ENCODE measurements at regions not wholly inside any gene's neighbourhood (a gene's known extent, or its start where the extent isn't known, plus 50 kb on each side); places are given as distances from the start of the nearest gene placed in this dataset.
"Not testable (repeated sequence)": the region's sequence is repeated elsewhere in the genome, so short reads cannot be mapped to it uniquely, and the experiment has no call there.

DNA sequence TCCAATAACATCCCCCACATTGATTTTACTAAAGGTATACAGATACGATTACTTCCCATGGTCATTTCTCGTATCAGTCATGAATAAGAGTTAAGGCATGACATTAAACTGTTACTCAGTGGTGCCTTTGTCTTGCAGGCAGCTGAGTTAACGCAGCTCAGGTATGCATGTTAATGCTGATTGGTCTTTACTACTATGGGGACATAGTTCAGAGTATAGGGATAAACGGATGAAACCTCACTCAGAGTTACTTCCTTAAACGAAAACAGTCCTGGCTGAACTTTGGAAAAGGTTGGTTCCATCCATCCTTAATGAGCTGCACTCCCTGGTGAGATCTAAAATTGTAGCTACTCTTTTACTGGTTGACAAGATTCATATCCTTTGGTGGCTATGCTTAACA is 87.0 kb downstream of the ACTL7B start:
- DNase-seq (ENCODE audit: low read depth, low spot score): no peak

DNA sequence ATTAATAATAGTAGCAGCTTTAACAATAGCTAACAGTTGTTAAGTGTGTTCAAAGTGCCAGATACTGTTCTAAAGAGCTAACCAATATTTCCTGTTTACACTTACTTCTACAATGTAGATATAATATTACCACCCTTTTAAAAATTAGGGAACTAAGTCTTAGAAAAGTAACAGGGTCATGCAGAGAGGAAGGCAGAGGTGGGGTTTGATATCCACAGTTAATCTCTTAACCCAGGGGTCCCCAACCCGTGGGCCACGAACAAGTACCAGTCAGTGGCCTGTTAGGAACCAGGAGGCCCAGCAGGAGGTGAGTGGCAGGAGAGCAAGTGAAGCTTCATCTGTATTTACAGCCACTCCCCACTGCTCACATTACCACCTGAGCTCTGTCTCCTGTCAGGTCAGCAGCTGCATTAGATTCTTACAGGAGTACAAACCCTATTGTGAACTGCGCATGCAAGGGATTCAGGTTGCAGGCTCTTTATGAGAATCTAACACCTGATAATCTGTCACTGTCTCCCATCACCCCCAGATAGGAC is 89.1 kb downstream of the ACTL7B start:
- no peak for DNase-seq (ENCODE audit: low read depth, low spot score)
- H3K27ac ChIP-seq: no peak overlapping the region

More for the DNA sequence above, 87.0 kb downstream of the ACTL7B start:
- H3K27ac ChIP-seq: no peak overlapping the region

DNA sequence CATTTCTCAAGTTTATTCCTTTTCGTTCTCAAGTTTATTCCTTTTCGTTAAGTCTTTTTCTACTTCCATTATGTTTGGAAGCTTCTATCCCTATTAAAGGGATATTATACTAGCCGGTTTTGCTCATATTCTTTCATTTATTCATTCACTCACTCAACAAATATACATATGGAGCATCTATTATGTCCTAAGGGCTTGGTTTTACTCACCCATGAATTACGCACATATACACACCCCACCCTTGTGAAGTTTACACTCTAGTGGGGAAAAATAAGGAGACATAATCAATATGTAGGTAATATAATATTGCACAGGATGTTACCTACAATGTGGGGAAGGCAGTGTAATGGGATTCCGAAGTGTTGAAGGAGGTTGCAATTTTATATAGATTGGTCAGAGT is 90.5 kb downstream of the ACTL7B start:
- no peak overlapping the region for H3K27ac ChIP-seq
- DNase-seq (ENCODE audit: low read depth, low spot score): no peak

DNA sequence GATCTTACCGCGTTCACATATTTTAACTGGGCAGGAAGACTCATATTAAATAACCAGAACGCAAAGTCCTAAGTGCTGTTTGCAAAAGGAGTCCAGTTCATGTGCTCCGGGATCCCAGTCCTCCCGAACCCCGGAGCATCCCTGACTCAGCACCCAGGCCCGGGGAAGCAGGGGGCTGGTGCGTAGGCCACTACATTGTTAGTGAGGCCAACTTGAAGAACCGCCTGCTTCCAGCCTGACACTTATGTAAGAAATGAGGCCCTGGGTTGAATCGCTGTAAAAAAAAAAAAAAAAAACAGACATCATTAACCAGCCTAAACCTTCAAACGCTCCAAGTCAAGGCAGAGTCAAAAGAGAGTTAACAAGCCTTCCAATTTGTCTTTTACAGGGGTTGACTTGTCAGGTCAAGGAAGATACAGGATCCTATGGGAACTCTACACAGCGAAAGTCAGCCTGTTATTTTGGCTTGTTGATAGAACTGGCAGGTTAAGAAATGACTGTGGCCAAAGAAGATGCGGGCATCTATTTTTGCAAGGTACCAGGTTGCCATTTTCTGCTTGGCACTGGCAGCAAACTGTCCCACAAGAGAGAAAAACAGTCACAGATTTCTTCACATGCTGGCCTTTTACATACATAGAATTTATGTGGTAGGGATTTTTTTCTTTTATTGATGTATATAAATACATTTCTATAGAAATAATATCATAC is 93.3 kb downstream of the ACTL7B start:
- H3K27ac ChIP-seq: no peak overlapping the region
- no peak for DNase-seq (ENCODE audit: low read depth, low spot score)

DNA sequence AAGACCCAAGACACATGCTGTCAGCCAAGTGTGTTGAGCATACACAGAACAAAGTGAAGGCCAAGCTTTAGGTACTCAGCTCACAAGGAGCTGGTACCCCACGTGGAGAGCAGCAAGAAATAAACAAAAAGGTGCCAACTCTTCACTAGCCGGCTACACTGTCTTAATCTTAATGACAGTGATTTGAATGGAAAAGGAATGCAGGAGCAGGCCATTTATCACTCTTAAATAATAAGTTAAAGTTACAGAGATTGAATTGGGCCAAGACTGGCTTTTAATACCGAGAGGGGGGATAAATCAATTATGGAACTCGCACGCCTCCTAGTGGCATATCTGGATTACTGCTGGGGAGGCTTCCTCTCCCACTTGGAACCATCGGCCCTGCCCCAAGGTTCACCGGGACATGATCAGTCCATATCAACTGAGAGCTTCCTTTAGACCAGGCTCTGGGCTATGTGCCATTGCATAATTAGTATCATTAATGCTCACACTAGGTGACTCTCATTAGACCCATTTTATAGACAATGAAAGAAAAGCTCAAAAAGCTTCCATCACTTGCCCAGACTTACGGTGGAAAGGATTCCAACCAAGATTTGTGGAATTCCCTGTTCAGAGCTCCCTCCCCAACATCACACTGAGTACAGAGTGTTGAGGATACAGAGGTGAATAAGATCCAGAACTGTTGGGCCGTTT is 94.0 kb downstream of the ACTL7B start:
- no peak for DNase-seq (ENCODE audit: low read depth, low spot score)

DNA sequence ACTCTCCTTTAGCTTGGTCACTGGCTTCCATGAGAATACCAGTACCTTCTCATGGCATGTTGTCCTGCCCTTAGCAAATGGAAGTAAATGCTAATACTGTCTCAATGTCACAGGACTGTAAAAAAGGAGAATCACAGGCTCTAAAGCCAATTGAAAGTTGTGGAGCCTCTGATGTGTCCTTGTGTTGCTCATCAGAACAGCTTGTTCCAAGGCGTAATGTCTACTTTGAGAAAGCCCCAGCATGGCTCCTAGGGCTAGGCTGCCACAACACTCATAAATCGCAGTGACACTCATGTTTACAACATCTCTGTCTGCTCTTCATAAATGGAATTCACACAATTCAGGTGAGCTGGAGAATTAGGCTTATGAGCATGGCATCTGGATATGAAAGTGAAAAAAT is 94.9 kb downstream of the ACTL7B start:
- H3K27ac ChIP-seq: no peak overlapping the region
- no peak for DNase-seq (ENCODE audit: low read depth, low spot score)

More for the DNA sequence above, 94.0 kb downstream of the ACTL7B start:
- H3K27ac ChIP-seq: no peak overlapping the region

DNA sequence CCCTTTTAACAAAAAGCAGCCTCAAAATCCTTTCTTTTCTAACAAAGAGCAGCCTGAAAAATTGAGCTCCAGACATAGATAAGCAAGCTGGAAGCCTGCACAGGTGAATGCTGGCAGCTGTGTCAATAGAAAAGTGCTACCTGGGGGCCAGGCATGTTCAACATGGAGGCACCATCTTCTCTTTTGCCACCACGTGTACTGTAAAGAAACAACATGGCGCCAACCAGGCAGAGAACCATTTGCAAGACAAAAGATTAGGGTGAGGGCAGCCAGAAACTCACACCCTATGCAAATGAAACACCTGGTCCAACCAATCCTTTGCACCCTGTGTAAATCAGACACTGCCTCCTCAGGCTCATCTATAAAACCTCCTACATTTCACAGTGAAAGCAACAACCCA is 96.0 kb downstream of the ACTL7B start:
- no peak for DNase-seq (ENCODE audit: low read depth, low spot score)
- H3K27ac ChIP-seq: no peak overlapping the region

DNA sequence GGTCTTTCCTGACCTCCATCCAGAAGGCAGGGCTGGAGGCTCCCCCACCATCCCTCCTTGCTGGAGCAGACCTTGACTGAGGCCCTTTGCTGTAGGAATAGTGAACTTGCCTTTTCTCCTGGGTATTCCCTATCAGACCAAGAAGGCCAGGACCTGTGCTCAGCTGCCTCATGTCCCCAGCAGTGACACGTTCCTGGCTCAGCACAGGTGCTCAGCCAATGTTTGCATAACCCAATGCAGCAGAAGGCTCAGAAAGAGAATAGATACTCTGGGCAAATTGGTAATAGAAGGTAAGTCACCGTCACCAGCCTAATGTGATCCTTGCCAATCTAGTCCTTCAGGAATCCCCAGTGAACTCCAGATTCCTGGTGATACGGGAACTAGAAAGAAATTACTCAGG is 96.4 kb downstream of the ACTL7B start:
- no peak overlapping the region for H3K27ac ChIP-seq
- no peak for DNase-seq (ENCODE audit: low read depth, low spot score)

DNA sequence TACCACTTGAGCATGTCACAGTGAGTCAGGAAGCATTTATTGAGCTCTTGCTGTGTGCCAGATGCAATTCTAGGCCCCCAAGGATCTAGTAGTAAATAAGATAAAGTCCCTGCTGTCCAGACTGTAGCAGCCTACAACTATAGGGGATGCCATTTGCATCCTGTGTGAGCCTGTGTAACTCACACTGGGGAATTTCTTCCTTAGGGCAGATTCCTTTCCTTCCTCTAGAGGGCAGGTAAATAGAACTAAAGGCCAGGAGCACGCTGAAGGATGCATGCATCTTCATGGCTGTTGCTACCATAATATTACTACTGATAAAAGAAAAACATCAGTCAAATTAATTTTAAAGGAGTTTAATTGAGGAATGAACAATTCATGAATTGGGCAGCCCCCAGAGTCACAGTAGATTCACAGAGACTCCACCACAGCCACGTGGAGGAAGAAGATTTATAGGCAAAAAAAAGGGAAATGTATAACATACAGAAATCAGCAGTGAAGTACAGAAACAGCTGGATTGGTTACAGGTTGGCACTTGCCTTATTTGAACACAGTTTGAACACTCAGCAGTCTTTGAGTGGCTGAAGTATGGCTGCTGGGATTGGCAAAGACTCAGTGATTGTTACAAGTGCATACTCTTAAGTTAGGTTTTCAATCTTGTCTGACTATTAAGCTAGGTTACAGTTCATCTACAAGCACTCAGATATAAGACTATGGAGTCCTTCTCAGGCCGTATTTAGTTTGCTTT is 98.9 kb downstream of the ACTL7B start:
- H3K27ac ChIP-seq: peak overlapping the region; percentile 1
- DNase-seq (ENCODE audit: low read depth, low spot score): no peak

DNA sequence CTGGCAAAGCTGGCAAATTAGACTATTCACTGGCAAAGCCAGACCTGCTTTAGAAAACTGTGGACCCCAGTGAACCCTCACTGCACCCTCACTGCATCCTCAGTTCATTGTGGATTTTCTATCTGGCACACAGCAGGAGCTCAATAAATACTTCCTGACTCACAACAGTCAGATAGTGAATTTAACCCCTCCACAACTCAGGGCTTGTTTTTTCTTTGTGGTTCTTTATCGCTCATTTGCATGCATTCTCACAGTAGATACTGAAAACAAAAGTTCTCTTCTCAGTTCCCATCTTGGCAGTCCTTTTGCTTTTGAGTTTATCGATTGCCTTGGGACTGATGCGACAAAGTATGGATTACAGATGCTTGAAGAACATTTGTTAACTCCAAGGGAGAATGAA is 99.8 kb downstream of the ACTL7B start:
- DNase-seq (ENCODE audit: low read depth, low spot score): no peak
- H3K27ac ChIP-seq: no peak overlapping the region

DNA sequence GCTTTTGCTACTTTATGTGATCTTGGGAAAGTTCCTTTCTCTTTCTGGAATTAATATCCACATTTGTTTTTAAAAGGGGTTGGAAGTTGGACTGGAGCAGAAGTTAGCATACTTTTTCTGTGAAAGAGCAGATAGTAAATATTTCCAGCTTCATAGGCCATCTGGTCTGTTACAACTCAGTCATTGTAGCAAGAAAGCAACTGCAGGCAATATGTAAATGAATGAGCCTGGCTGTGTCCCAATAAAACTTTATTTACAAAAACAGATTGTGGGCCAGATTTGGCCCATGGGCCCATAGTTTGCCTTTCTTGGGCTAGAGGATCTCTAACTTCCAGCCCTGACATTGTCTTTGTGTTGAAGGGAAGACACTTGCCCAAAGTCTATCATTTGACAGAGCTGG is 104.4 kb downstream of the ACTL7B start:
- no peak for DNase-seq (ENCODE audit: low read depth, low spot score)
- no peak overlapping the region for H3K27ac ChIP-seq

DNA sequence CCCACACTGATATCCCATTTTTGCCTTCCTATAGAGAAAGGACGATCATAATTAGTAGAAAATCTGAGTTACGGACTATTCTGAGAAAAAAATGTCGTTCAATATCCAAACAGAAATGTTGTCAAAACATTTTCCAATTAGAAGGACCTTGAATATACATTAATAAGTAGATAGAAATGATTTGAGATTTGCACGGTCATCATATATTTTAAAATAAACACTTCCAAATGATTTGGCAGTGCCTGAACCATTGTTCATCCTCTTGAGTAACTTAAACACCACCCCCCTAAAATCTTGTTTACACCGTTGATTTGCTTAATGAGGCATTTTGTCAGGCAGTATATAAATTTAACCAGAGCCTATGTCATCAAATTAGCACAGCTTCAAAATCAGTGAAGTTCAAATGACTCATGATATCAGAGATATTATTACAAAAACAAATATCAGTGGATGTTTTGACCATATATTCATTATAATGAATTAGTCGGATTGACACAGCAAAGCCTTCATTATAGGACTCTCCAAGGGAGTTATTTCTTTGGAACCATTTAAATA is 105.0 kb downstream of the ACTL7B start:
- no peak for DNase-seq (ENCODE audit: low read depth, low spot score)
- H3K27ac ChIP-seq: no peak overlapping the region

DNA sequence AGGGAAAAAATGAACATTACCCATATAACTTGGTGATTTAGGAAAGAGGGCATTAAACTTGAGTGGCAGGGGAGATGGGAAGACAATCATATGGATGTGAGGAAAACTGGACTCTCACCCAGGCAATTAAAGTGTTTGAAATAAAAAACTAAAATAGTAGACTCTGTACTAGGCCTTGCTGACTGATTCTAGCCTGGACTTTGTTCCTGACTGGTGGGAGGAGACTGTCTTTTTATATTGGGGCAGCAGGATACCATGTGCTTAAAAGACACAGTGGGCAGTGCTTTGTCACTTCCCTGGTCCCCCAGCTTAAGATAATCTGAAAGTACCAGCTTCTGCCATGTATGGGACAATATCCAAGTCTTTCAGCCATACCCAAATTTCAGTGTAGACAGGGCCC is 107.0 kb downstream of the ACTL7B start:
- no peak for DNase-seq (ENCODE audit: low read depth, low spot score)
- no peak overlapping the region for H3K27ac ChIP-seq

DNA sequence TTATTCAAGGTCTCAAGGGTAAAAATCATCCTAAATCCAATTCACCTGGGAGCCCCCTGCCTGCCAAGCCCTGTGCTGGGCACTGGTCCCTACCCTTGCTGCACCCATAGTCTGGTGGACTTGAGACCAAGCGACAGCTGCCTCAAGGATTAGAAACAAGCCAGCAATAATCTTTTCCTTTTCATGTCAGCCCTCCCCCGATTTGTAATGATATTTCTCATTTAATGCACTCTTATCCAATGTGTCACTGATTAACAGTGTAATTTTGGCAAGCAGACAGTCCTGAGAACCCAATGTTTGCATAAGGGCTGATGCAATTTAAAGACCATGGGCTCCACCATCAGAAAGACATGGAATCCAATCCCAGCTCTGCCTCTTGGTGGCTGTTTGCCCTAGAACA is 108.9 kb downstream of the ACTL7B start:
- no peak for DNase-seq (ENCODE audit: low read depth, low spot score)
- peak overlapping the region; percentile 17 for H3K27ac ChIP-seq

DNA sequence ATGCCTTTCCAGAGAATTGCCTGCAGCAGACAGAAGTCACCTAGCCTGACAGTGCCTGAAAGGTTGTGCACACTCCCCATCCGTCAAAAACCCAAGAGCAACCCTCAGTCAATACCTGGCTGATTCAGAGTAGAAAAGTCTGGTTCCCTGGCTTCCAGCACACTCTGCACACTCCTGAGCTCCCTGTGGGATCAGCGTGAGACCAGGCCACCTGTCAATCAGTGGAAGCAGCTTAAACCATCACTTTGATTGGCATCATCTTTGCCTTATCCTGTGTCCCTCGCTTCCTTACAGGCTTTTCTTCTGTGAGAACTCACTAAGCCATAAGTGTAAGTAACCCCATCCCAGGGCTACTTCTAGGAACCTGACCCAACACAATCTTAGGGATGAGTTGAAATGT is 109.8 kb downstream of the ACTL7B start:
- DNase-seq (ENCODE audit: low read depth, low spot score): no peak
- no peak overlapping the region for H3K27ac ChIP-seq

DNA sequence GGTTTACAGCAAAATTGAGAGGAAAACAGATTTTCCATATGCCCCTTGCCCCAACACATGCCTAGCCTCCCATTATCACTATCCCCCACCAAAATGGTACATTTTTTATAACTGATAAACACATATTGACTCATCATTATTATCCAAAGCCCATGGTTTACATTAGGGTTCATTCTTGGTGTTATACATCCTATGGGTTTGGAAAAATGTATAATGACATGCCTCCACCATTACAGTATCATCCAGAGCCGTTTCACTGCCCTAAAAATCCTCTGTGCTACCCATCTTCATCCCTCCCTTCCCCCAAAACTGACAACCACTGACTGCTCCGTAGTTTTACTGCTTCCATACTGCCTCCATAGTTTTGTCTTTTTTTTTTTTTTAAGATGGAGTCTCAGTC is 111.1 kb downstream of the ACTL7B start:
- H3K27ac ChIP-seq: no peak overlapping the region

DNA sequence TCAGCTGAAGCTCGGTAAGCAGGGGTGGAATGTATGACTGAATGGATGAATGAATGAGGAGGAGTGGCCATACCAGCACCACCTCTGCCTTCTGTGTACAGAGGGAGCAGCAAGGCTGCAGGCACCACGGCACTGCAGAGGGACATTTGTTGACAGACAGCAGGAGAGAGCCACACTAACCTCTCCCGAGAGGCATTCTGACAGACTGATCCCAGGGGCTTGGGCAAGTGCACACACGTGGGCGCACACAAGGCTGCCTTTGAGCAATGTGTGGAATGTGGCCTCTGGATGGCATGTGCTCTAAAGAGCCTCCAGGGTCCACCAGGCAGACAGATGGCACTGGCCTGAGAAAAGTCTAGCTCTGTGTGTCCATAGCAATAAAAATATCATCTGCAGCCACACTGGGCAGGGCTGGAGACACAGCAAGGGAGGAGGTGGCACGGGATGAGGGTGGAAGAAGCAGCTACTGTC is 111.8 kb downstream of the ACTL7B start:
- H3K27ac ChIP-seq: peak overlapping the region; percentile 22
- DNase-seq (ENCODE audit: low read depth, low spot score): peak; percentile 24

More for the DNA sequence above, 111.1 kb downstream of the ACTL7B start:
- no peak for DNase-seq (ENCODE audit: low read depth, low spot score)

DNA sequence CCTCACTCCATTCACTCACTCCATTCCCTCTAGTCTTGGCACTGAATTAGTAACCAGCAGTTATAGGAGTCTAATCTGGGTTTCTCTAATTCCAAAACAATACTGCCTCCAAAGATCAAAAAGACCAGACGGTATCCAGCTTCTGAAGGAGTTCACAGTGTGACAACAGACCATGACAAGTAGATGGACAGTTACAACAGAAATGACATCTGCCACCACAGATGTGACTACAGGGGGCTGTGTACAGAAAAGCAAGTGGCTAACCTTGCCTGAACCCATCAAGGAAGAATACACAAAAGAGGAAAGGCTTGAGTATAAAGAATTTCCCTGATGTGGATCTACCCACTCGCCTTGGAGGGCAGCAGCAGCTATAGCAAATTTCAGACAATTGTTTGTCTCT is 112.4 kb downstream of the ACTL7B start:
- no peak for DNase-seq (ENCODE audit: low read depth, low spot score)
- peak overlapping the region; percentile 22 for H3K27ac ChIP-seq

DNA sequence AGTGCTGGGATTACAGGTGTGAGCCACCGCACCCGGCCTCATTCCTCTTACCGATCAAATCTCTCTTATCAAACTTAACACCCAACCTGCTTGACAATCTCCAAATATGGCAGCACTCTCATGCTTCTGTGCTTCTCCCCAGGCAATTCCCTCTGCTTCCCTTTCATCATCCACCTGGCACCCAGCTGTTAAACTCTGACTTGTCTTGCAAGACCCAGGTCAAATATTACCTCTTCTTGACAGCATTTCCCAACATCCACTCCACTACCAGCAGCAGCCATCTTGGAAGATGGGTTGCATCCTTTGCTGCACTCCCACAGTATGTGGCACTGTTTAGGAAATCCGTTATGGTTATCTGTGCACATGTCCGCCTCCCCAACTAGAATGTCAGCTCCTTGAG is 113.6 kb downstream of the ACTL7B start:
- H3K27ac ChIP-seq: no peak overlapping the region
- DNase-seq (ENCODE audit: low read depth, low spot score): no peak

DNA sequence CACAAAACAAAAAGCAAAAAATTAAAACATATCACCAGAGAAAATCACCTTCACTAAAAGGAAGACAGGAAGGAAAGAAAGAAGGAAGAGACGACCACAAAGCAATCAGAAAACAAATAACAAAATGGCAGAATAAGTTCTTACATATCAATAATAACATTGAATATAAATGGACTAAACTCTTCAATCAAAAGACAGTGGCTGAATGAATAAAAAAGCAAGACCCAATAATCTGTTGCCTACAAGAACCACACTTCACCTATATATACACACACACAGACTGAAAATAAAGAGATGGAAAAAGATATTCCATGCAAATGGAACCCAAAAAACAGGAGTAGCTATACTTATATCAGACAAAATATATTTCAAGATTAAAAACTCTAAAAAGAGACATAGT is 124.5 kb downstream of the ACTL7B start:
- DNase-seq (ENCODE audit: low read depth, low spot score); H3K27ac ChIP-seq: not testable (repeated sequence)

Measured in epithelial cell of prostate (primary cell).